ENCODE measurements at regions not wholly inside any gene's neighbourhood (a gene's known extent, or its start where the extent isn't known, plus 50 kb on each side); places are given as distances from the start of the nearest gene placed in this dataset.

GRCh38 chr1:87220993-87221392, 107.7 kb upstream of the LMO4 start:
- no peak for DNase-seq (ENCODE audit: low read depth in 2 of 2)

- peak; percentile 1 to 93 for DNase-seq (ENCODE audit: low read depth in 2 of 2)
Measured at GRCh38 chr1:87224201-87224600, 104.5 kb upstream of the LMO4 start.

GRCh38 chr1:87225171-87225570, 103.5 kb upstream of the LMO4 start:
- DNase-seq (ENCODE audit: low read depth in 2 of 2), result no peak

GRCh38 chr1:87226341-87226760, 102.3 kb upstream of the LMO4 start:
- peak; percentile 28 to 96 for DNase-seq (ENCODE audit: low read depth in 2 of 2)

GRCh38 chr1:87227651-87228050, 101.0 kb upstream of the LMO4 start:
- DNase-seq (ENCODE audit: low read depth in 2 of 2), result no peak

- DNase-seq (ENCODE audit: low read depth in 2 of 2), result no peak
Measured at GRCh38 chr1:87230501-87230900, 98.2 kb upstream of the LMO4 start.

- no peak for DNase-seq (ENCODE audit: low read depth in 2 of 2)
Measured at GRCh38 chr1:87231703-87232367, 96.8 kb upstream of the LMO4 start.

- peak in 1 of 2 donors; percentile 23 for DNase-seq (ENCODE audit: low read depth in 2 of 2)
Measured at GRCh38 chr1:87236585-87236984, 92.1 kb upstream of the LMO4 start.

GRCh38 chr1:87239997-87240605, 88.6 kb upstream of the LMO4 start:
- DNase-seq (ENCODE audit: low read depth in 2 of 2), result no peak

GRCh38 chr1:87240661-87241285, 87.9 kb upstream of the LMO4 start:
- DNase-seq (ENCODE audit: low read depth in 2 of 2), result no peak

GRCh38 chr1:87242445-87243185, 86.1 kb upstream of the LMO4 start:
- peak in 1 of 2 donors; percentile 8 for DNase-seq (ENCODE audit: low read depth in 2 of 2)

GRCh38 chr1:87243573-87243972, 85.1 kb upstream of the LMO4 start:
- DNase-seq (ENCODE audit: low read depth in 2 of 2), result peak in 1 of 2 donors; percentile 9

- DNase-seq (ENCODE audit: low read depth in 2 of 2), result no peak
Measured at GRCh38 chr1:87246436-87246835, 82.2 kb upstream of the LMO4 start.

- no peak for DNase-seq (ENCODE audit: low read depth in 2 of 2)
Measured at GRCh38 chr1:87249803-87250202, 78.9 kb upstream of the LMO4 start.

- DNase-seq (ENCODE audit: low read depth in 2 of 2), result no peak
Measured at GRCh38 chr1:87250336-87250735, 78.3 kb upstream of the LMO4 start.

- DNase-seq (ENCODE audit: low read depth in 2 of 2), result peak in 1 of 2 donors; percentile 5
Measured at GRCh38 chr1:87252406-87252805, 76.3 kb upstream of the LMO4 start.

- no peak for DNase-seq (ENCODE audit: low read depth in 2 of 2)
Measured at GRCh38 chr1:87262688-87263087, 66.0 kb upstream of the LMO4 start.

GRCh38 chr1:87263281-87263680, 65.4 kb upstream of the LMO4 start:
- DNase-seq (ENCODE audit: low read depth in 2 of 2), result no peak

GRCh38 chr1:87263785-87264184, 64.9 kb upstream of the LMO4 start:
- DNase-seq (ENCODE audit: low read depth in 2 of 2), result no peak

- DNase-seq (ENCODE audit: low read depth in 2 of 2), result no peak
Measured at GRCh38 chr1:87264976-87265375, 63.7 kb upstream of the LMO4 start.

GRCh38 chr1:87265786-87266185, 62.9 kb upstream of the LMO4 start:
- no peak for DNase-seq (ENCODE audit: low read depth in 2 of 2)

GRCh38 chr1:87268111-87268510, 60.6 kb upstream of the LMO4 start:
- DNase-seq (ENCODE audit: low read depth in 2 of 2), result no peak

Data from lung microvascular endothelial cell (primary cell).